ENCODE measurements at regions not wholly inside any gene's neighbourhood (a gene's known extent, or its start where the extent isn't known, plus 50 kb on each side); places are given as distances from the start of the nearest gene placed in this dataset.
"Not testable (repeated sequence)": the region's sequence is repeated elsewhere in the genome, so short reads cannot be mapped to it uniquely, and the experiment has no call there.

- H3K27ac ChIP-seq: no peak overlapping the region
- no peak for TF ChIP-seq CTCF (conservative IDR thresholded peaks at IDR 0.05)
Observed at GRCh38 chr2:48085888-48086287, 179.6 kb upstream of the FBXO11 start.

GRCh38 chr2:48088994-48089393 is 182.7 kb upstream of the FBXO11 start:
- no peak for TF ChIP-seq CTCF (conservative IDR thresholded peaks at IDR 0.05)
- H3K27ac ChIP-seq: no peak overlapping the region

GRCh38 chr2:48089644-48090043 is 183.3 kb upstream of the FBXO11 start:
- H3K27ac ChIP-seq: no peak overlapping the region
- TF ChIP-seq CTCF (conservative IDR thresholded peaks at IDR 0.05): no peak

GRCh38 chr2:48092846-48093803 is 186.8 kb upstream of the FBXO11 start:
- no peak for TF ChIP-seq CTCF (conservative IDR thresholded peaks at IDR 0.05)
- no peak overlapping the region for H3K27ac ChIP-seq

- not testable (repeated sequence) for H3K27ac ChIP-seq
Observed at GRCh38 chr2:48096765-48097164, 190.5 kb upstream of the FBXO11 start.

GRCh38 chr2:48098539-48098938 is 192.2 kb upstream of the FBXO11 start:
- no peak for TF ChIP-seq CTCF (conservative IDR thresholded peaks at IDR 0.05)
- no peak overlapping the region for H3K27ac ChIP-seq

- no peak for TF ChIP-seq CTCF (conservative IDR thresholded peaks at IDR 0.05)
- no peak overlapping the region for H3K27ac ChIP-seq
Observed at GRCh38 chr2:48104418-48104817, 198.1 kb upstream of the FBXO11 start.

GRCh38 chr2:48105848-48106247 is 199.6 kb upstream of the FBXO11 start:
- H3K27ac ChIP-seq: peak overlapping the region; percentile 43; the same call in 1 of the 2 replicates
- TF ChIP-seq CTCF (conservative IDR thresholded peaks at IDR 0.05): no peak
